HepG2 (cell line): ENCODE measurements at regions not wholly inside any gene's neighbourhood (a gene's known extent, or its start where the extent isn't known, plus 50 kb on each side); places are given as distances from the start of the nearest gene placed in this dataset.

ENCODE experiments used
- ETV5 ChIP-seq: IDR thresholded peaks from 2 replicates; pipeline ENCODE4 v1.6.1; 2018; ENCODE audit warnings: missing biosample characterization, missing genetic modification reagents, inconsistent platforms, borderline replicate concordance
- GABPA ChIP-seq, 2 experiments: IDR thresholded peaks; 2 replicates each; pipeline ENCODE4 v1.6.1; 2011 to 2016; ENCODE audit warnings: low read depth in 2 of 2, low read length in 1 of 2, missing biosample characterization in 1 of 2, missing genetic modification characterization in 1 of 2
- NFKBIZ ChIP-seq: IDR thresholded peaks from 2 replicates; pipeline ENCODE4 v1.6.1; 2018; ENCODE audit warnings: missing genetic modification reagents, missing compliant biosample characterization
- NFYC ChIP-seq: IDR thresholded peaks from 2 replicates; pipeline ENCODE4 v1.6.1; 2016; ENCODE audit warnings: missing genetic modification reagents, missing compliant biosample characterization
- PPARG ChIP-seq: conservative IDR thresholded peaks from 2 replicates; pipeline ENCODE4 v1.6.1; 2016; ENCODE audit warnings: missing biosample characterization, missing genetic modification reagents
- PTBP1 ChIP-seq: fragments of 200-400 bp; formaldehyde crosslinking; IDR thresholded peaks from 2 replicates; pipeline ENCODE4 v1.6.1; 2018; ENCODE audit warnings: low read length, low read depth; ENCODE audit not compliant: poor library complexity, severe bottlenecking
- RXRB ChIP-seq: IDR thresholded peaks from 2 replicates; pipeline ENCODE4 v1.6.1; 2016; ENCODE audit warnings: borderline replicate concordance, missing genetic modification reagents, missing compliant biosample characterization
- SMAD1 ChIP-seq: sonication (generic); formaldehyde crosslinking; IDR thresholded peaks from 2 replicates; pipeline ENCODE4 v1.4.0; 2020; ENCODE audit warnings: missing genetic modification reagents, low read depth, mild to moderate bottlenecking, borderline replicate concordance
- ZBTB1 ChIP-seq: sonication (generic); formaldehyde crosslinking; IDR thresholded peaks from 2 replicates; pipeline ENCODE4 v1.4.0; 2020; ENCODE audit warnings: missing genetic modification reagents, borderline replicate concordance
- ZC3H4 ChIP-seq: sonication (generic); formaldehyde crosslinking; IDR thresholded peaks from 2 replicates; pipeline ENCODE4 v1.4.0; 2020; ENCODE audit warnings: missing genetic modification reagents, borderline replicate concordance
- ZNF253 ChIP-seq: sonication (generic); formaldehyde crosslinking; IDR thresholded peaks from 2 replicates; pipeline ENCODE4 v1.8.0; 2022; ENCODE audit warnings: mild to moderate bottlenecking, missing genetic modification reagents, borderline replicate concordance
- ZNF337 ChIP-seq: sonication (generic); formaldehyde crosslinking; IDR thresholded peaks from 2 replicates; pipeline ENCODE4 v1.5.1; 2020; ENCODE audit warnings: missing genetic modification reagents, low read depth, mild to moderate bottlenecking, borderline replicate concordance
- ZNF446 ChIP-seq: sonication (generic); formaldehyde crosslinking; IDR thresholded peaks from 2 replicates; pipeline ENCODE4 v1.5.0; 2020; ENCODE audit warnings: mild to moderate bottlenecking, missing genetic modification reagents
- ZNF607 ChIP-seq: sonication (generic); formaldehyde crosslinking; IDR thresholded peaks from 2 replicates; pipeline ENCODE4 v1.5.1; 2020; ENCODE audit warnings: missing genetic modification reagents, mild to moderate bottlenecking, borderline replicate concordance
- TF ChIP-seq, protein P1 (sequence below): IDR thresholded peaks from 2 replicates; pipeline ENCODE4 v1.6.1; 2016; ENCODE audit warnings: low read depth, control low read depth

DNA sequence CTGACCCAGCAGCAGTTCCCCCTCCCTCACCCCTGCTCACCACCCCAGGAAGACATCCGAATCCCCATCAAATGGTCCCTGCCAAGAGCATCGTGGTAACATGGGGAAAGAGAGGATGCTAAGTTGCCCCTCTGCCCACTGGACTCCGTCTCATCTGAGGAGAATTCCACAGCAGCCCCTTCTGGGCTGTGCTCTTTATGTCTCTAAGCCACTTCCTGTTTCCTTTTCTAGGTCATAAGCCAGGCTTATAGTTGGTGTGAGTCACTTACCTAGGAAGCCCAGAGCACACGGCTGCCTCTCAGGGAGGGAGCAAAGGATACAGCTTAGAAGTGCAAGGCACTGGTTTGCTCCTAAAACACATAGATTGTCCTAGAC lies 76.0 kb downstream of the VCPKMT start (continued):
- peak; percentile 79 for TF ChIP-seq PPARG (CRISPR knock-in tag)
- TF ChIP-seq SMAD1 (CRISPR knock-in tag), result no peak
- TF ChIP-seq RXRB, result peak; percentile 31; the same call in 1 of the 2 replicates
- peak; percentile 12; the same call in 1 of the 2 replicates for TF ChIP-seq ETV5
- TF ChIP-seq, protein P1, sequence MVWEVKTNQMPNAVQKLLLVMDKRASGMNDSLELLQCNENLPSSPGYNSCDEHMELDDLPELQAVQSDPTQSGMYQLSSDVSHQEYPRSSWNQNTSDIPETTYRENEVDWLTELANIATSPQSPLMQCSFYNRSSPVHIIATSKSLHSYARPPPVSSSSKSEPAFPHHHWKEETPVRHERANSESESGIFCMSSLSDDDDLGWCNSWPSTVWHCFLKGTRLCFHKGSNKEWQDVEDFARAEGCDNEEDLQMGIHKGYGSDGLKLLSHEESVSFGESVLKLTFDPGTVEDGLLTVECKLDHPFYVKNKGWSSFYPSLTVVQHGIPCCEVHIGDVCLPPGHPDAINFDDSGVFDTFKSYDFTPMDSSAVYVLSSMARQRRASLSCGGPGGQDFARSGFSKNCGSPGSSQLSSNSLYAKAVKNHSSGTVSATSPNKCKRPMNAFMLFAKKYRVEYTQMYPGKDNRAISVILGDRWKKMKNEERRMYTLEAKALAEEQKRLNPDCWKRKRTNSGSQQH (CRISPR knock-in tag), result no peak
- no peak for TF ChIP-seq ZNF337 (CRISPR knock-in tag)
- no peak for TF ChIP-seq NFYC (CRISPR knock-in tag)
- TF ChIP-seq ZNF253 (CRISPR knock-in tag), result no peak
- no peak for TF ChIP-seq GABPA (IDR thresholded peaks at IDR 0.05; ENCODE audit: low read depth, low read length)
- TF ChIP-seq GABPA (CRISPR knock-in tag; IDR thresholded peaks at IDR 0.05; ENCODE audit: low read depth), result peak; percentile 56; the same call in 1 of the 2 replicates
- no peak for TF ChIP-seq ZBTB1 (CRISPR knock-in tag)
- no peak for TF ChIP-seq ZNF607
- no peak for TF ChIP-seq ZNF446
- TF ChIP-seq PTBP1, result no peak
- no peak for TF ChIP-seq NFKBIZ (CRISPR knock-in tag)
- no peak for TF ChIP-seq ZC3H4
